Subcutaneous abdominal adipose tissue (tissue), 5 donors: ENCODE measurements at regions not wholly inside any gene's neighbourhood (a gene's known extent, or its start where the extent isn't known, plus 50 kb on each side); places are given as distances from the start of the nearest gene placed in this dataset.

ENCODE experiments used
- H3K27ac ChIP-seq: one replicate; pipeline ENCODE4 v1.7.0; 2013; ENCODE audit warnings: low read depth, mild to moderate bottlenecking, inconsistent platforms, low read length, moderate library complexity
- H3K27me3 ChIP-seq, 5 donors: one replicate each; pipeline ENCODE4 v1.7.0; 2013; ENCODE audit warnings: low read length in 5 of 5, inconsistent platforms in 1 of 5; ENCODE audit not compliant: control insufficient read depth in 5 of 5, insufficient read depth in 4 of 5
- H3K36me3 ChIP-seq, 5 donors: one replicate each; pipeline ENCODE4 v1.7.0; 2013; ENCODE audit warnings: low read length in 5 of 5; ENCODE audit not compliant: control insufficient read depth in 5 of 5, insufficient read depth in 5 of 5
- H3K4me1 ChIP-seq, 5 donors: one replicate each; pipeline ENCODE4 v1.7.0; 2013; ENCODE audit warnings: low read length in 5 of 5, mild to moderate bottlenecking in 3 of 5, moderate library complexity in 1 of 5; ENCODE audit not compliant: control insufficient read depth in 5 of 5, insufficient read depth in 5 of 5
- H3K4me3 ChIP-seq, 5 donors: one replicate each; pipeline ENCODE4 v1.7.0; 2013; ENCODE audit warnings: low read length in 5 of 5, low read depth in 1 of 5
- H3K9ac ChIP-seq, 5 donors: one replicate each; pipeline ENCODE4 v1.7.0; 2013; ENCODE audit warnings: low read length in 5 of 5, mild to moderate bottlenecking in 4 of 5, moderate library complexity in 3 of 5
- H3K9me3 ChIP-seq, 5 donors: one replicate each; pipeline ENCODE4 v1.7.0; 2013; ENCODE audit warnings: low read length in 5 of 5; ENCODE audit not compliant: control insufficient read depth in 5 of 5
- donor health status: healthy.
- donor health status: healthy.
- donor health status: healthy.
- donor health status: healthy.
- donor health status: healthy.

GRCh38 chr12:91629440-91629839 lies 446.8 kb upstream of the DCN start:
- no peaks in the 10 kb centered on the region for H3K36me3 ChIP-seq
- H3K27ac ChIP-seq = no peak overlapping the region
- no peak overlapping the region for H3K4me3 ChIP-seq
- H3K27me3 ChIP-seq = no peaks in the 10 kb centered on the region
- H3K4me1 ChIP-seq = no peaks in the 10 kb centered on the region
- peaks cover 0 to 9% (median 2%) of the 10 kb centered on the region in 5 donors for H3K9me3 ChIP-seq
- H3K9ac ChIP-seq = no peak overlapping the region

GRCh38 chr12:91628656-91629055 lies 446.0 kb upstream of the DCN start:
- H3K4me3 ChIP-seq = no peak overlapping the region
- no peak overlapping the region for H3K9ac ChIP-seq
- H3K36me3 ChIP-seq = no peaks in the 10 kb centered on the region
- no peaks in the 10 kb centered on the region for H3K27me3 ChIP-seq
- no peak overlapping the region for H3K27ac ChIP-seq
- peaks cover 0 to 3% (median 2%) of the 10 kb centered on the region in 5 donors for H3K9me3 ChIP-seq
- no peaks in the 10 kb centered on the region for H3K4me1 ChIP-seq

DNA sequence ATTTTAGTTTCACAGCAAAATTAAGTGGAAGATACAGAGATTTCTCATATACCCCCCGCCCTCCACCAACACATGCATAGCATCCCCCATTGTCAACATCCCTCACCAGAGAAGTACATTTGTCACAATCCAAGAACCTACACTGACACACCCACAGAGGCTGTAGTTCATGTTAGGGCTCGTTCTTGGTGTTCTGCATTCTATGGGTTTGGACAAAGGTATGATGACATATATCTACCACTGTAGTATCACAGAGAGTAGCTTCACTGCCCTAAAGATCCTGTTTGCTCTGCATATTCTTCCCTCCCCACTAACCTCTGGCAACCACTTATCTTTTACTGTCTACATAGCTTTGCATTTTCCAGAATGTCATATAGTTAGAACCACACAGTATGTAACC lies 444.6 kb upstream of the DCN start:
- Histone ChIP-seq H3K27ac (no peak overlapping the region), H3K9me3 (peaks cover 0 to 3% (median 0%) of the 10 kb centered on the region in 5 donors), H3K27me3 (no peaks in the 10 kb centered on the region), H3K36me3 (no peaks in the 10 kb centered on the region), H3K4me3 (no peak overlapping the region), H3K9ac (no peak overlapping the region), H3K4me1 (peaks cover 0 to under 1% (median 0%) of the 10 kb centered on the region in 5 donors)

DNA sequence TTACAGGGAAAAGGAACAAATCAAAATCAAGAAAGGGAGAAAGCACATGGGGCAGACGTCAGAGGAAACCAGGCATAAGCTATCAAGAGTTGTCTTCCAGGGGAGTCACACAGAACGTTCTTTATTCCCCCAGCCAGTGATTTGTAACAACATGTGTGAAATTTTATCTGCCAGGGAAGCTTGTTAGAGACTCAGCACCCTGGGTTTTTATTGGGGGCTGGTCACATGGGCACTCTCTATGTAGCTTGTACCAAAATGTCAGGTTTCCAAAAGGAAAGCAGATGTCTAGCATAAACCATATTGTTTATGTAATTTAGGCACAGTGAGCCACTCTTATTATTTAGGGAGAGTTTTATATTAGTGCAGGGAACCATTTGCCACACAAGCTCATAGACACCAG lies 440.4 kb upstream of the DCN start:
- Histone ChIP-seq H3K9me3 (peaks cover 0 to 3% (median 0%) of the 10 kb centered on the region in 5 donors), H3K4me3 (no peak overlapping the region), H3K4me1 (peaks cover 0 to 3% (median 0%) of the 10 kb centered on the region in 5 donors), H3K27me3 (no peaks in the 10 kb centered on the region), H3K9ac (no peak overlapping the region), H3K36me3 (no peaks in the 10 kb centered on the region), H3K27ac (no peak overlapping the region)

- Histone ChIP-seq H3K27ac (no peak overlapping the region), H3K4me1 (peaks cover 0 to 3% (median 0%) of the 10 kb centered on the region in 5 donors), H3K27me3 (no peaks in the 10 kb centered on the region)
These were observed 439.4 kb upstream of the DCN start for GRCh38 chr12:91622037-91622436.

DNA sequence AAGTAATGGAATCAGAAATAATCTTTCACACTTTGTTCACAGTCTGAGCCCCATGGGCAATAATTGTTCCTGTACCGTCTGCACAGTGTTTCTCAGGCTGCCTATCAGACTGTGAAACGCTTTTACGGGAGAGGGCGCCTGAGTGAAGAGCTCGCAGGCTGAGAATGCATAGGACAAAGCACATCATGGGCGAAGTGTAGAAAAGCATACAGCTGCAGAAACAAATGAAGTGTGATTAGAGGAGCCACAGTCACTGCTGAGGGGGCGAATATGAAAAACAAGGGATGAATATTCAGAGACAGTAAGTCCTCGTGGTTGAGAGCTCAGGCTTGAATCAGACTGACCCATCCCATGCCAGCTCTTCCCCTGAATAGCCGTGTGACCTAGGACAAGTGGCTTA lies 438.4 kb upstream of the DCN start:
- H3K36me3 ChIP-seq = no peaks in the 10 kb centered on the region
- H3K4me3 ChIP-seq = no peak overlapping the region
- no peak overlapping the region for H3K27ac ChIP-seq
- H3K9ac ChIP-seq = no peak overlapping the region
- H3K9me3 ChIP-seq = peaks cover 0 to 2% (median 0%) of the 10 kb centered on the region in 5 donors
- H3K27me3 ChIP-seq = no peaks in the 10 kb centered on the region
- peaks cover 0 to 3% (median 0%) of the 10 kb centered on the region in 5 donors for H3K4me1 ChIP-seq

More at GRCh38 chr12:91622037-91622436, 439.4 kb upstream of the DCN start:
- Histone ChIP-seq H3K9me3 (peaks cover 0 to 3% (median 0%) of the 10 kb centered on the region in 5 donors), H3K9ac (no peak overlapping the region), H3K4me3 (no peak overlapping the region), H3K36me3 (no peaks in the 10 kb centered on the region)

GRCh38 chr12:91620422-91620821 lies 437.8 kb upstream of the DCN start:
- no peak overlapping the region for H3K9ac ChIP-seq

DNA sequence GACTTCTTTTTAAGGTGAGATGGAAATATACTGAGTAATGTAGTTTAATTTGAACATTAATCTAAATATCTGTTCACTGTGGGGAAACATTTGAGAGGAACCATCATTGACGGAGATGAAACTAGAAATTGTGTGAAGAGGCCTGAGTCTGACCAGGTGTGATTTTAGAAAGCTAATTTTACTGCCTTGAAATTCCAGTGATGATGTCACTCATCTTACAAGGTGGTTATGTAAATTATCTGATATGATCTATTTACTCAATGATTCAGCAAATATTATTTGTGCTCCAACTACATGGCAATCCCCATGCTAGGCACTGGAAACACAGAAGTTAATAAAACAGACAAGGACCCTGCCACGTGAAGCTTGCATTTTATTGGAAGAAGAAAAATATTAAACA lies 435.7 kb upstream of the DCN start:
- H3K4me1 ChIP-seq = peaks cover 0 to 3% (median 0%) of the 10 kb centered on the region in 5 donors
- H3K27ac ChIP-seq = no peak overlapping the region
- H3K36me3 ChIP-seq = no peaks in the 10 kb centered on the region
- H3K9ac ChIP-seq = no peak overlapping the region
- H3K9me3 ChIP-seq = no peaks in the 10 kb centered on the region
- no peak overlapping the region for H3K4me3 ChIP-seq
- H3K27me3 ChIP-seq = no peaks in the 10 kb centered on the region

More at GRCh38 chr12:91620422-91620821, 437.8 kb upstream of the DCN start:
- H3K4me3 ChIP-seq = no peak overlapping the region
- H3K27me3 ChIP-seq = no peaks in the 10 kb centered on the region
- H3K4me1 ChIP-seq = peaks cover 0 to 3% (median 0%) of the 10 kb centered on the region in 5 donors
- no peak overlapping the region for H3K27ac ChIP-seq
- H3K9me3 ChIP-seq = no peaks in the 10 kb centered on the region
- H3K36me3 ChIP-seq = no peaks in the 10 kb centered on the region

DNA sequence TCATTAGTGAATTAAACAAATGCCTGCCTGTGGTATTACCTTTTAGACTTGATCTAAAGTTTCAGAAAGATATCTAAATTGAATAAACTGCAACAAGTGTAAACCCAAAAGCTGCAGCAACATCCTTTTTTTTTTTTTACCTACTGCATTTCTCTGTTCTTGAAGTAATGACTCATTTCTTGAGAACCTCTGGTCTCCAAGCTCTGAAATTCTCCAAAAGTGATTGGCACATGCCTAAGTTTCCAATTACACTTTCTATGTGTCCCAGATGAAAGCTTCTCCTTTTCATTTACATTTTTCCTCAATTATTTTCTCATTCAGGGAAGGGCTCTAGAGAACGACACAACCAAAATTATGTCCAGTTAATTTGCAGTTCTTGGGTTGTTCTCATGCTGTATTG lies 435.2 kb upstream of the DCN start:
- H3K27ac ChIP-seq = no peak overlapping the region
- no peak overlapping the region for H3K9ac ChIP-seq
- no peaks in the 10 kb centered on the region for H3K27me3 ChIP-seq
- no peaks in the 10 kb centered on the region for H3K9me3 ChIP-seq
- no peak overlapping the region for H3K4me3 ChIP-seq
- H3K36me3 ChIP-seq = no peaks in the 10 kb centered on the region
- peaks cover 0 to 3% (median 0%) of the 10 kb centered on the region in 5 donors for H3K4me1 ChIP-seq

DNA sequence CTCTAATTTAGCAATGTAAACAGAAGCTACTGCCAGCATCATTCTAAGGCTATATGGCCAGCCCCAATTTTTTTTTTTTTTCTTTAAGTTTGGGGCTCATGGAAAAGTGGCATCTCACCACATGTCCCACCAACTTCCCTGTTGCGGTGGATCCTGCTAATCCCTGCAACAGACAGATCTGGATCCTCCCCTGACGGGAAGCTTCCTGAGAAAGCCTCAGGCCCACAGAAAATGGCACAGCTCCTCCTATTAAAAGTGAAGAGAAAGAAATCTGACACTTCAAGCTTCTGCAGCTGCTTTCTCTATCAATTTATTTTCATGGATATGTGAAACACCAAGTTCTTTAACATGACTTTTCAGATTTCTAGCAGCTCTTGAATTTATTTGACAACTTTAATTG lies 433.8 kb upstream of the DCN start:
- H3K27ac ChIP-seq = no peak overlapping the region
- H3K36me3 ChIP-seq = no peaks in the 10 kb centered on the region
- H3K9ac ChIP-seq = no peak overlapping the region
- no peaks in the 10 kb centered on the region for H3K4me1 ChIP-seq
- H3K4me3 ChIP-seq = no peak overlapping the region
- H3K27me3 ChIP-seq = no peaks in the 10 kb centered on the region
- no peaks in the 10 kb centered on the region for H3K9me3 ChIP-seq
